NCI-H524 (cell line): ENCODE measurements at regions not wholly inside any gene's neighbourhood (a gene's known extent, or its start where the extent isn't known, plus 50 kb on each side); places are given as distances from the start of the nearest gene placed in this dataset.
"Not testable (repeated sequence)": the region's sequence is repeated elsewhere in the genome, so short reads cannot be mapped to it uniquely, and the experiment has no call there.

Experiments
- DNase-seq, 2 experiments: peaks; one replicate each; lab custom pipeline; 2025; lab: John Stamatoyannopoulos, UW

DNA sequence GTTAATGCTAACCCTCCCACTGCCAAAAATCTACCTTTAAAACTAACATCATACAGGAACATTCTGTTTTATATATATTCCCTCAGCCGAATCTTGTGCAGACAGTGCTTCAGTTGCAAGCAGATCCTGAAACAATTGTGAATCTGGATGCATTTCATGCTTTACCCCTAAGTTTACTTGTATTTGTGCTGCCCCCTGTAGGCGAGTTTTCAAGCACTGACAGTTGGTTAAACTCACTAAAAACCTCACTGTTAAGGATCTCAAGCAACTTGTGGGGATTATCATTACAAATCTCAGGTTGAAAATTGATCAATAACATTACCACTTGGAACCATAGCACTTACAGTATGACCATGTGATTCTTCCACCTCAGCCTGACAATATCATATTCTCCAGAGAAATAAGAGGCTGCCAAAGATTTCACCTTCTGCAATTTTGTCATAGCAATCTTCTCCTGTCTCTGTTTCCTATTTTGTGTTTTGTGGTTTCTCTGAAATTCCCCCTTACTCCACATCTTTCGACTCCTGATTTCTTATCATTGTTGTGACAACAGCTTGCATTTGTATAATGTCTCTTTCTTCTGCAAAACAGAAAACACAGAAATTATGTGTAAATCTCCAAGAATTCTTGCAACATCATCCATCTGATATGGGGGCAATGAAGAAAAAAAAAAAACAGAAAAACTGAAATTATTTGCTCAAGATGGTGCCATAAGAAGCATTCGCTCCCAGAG lies 354.6 kb upstream of the SETBP1 start:
- DNase-seq = peak; percentile 40 to 52

GRCh38 chr18:44331656-44332570 lies 348.8 kb upstream of the SETBP1 start:
- DNase-seq = no peak

DNA sequence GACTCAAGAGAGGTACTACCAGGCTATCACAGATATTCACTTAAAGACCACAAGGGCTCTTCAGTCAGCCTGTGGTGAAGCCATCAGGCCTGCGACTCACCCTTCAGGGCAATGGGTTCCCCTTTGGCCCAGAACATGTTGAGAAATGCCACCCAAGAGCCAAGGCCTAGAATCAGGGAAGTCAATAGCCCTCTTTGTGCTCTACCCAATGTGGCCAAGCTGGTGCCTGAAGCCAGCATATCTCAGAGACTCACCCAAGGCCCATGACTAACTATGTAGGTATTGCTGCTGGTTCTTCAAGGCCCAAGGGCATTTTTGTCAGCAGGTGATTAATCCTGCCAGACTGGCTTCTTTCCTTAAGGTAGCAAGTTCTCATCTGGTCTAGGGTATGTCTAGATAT lies 338.9 kb upstream of the SETBP1 start:
- DNase-seq = no peak

DNA sequence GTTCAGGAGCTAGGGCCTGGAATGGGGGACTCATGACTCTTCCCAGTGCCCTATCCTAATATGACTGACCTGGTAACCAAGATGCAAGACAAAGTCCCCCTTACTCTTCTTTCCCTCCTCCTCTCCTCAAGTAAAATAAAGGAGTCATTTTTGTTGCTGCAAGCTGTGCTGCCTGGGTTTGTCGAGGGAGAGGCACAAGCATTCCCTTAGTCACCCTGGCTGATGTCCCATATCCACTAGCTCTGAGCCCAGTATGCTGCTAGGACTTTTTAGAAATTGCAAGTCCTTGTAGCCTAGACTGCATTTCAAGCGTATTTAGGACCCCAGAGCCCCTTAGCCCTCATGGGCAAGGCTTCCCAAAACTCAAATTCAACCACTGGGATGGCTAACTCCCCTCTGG lies 338.5 kb upstream of the SETBP1 start:
- no peak for DNase-seq

DNA sequence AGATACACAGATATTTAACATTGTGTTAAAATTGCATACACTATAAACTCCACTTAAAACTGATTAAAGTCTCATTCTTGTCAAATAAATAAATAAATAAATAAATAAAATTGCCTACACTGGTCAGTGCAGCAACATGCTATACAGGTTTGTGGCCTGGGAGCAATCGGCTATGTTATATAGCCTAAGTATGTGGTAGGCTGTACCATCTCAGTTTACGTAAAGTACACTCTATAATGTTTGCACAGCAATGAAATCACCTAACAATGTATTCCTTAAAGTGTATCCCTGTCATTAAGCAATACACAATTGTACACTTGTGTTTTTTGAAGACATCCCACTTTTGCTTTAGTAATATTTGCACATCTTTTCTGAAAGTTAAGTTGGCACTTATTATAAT lies 337.7 kb upstream of the SETBP1 start:
- DNase-seq = no peak

- no peak for DNase-seq
These were observed 337.1 kb upstream of the SETBP1 start for GRCh38 chr18:44343570-44343969.

GRCh38 chr18:44356566-44357157 lies 324.0 kb upstream of the SETBP1 start:
- no peak for DNase-seq

GRCh38 chr18:44358402-44358801 lies 322.3 kb upstream of the SETBP1 start:
- DNase-seq = no peak

DNA sequence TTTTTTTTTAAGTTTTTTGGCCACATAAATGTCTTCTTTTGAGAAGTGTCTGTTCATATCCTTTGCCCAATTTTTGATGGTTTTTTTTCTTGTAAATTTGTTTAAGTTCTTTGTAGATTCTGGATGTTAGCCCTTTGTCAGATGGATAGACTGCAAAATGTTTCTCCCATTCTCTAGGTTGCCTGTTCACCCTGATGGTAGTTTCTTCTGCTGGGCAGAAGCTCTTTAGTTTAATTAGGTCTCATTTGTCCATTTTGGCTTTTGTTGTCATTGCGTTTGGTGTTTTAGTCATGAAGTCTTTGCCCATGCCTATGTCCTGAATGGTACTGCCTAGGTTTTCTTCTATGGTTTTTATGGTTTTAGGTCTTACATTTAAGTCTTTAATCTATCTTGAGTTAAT lies 320.9 kb upstream of the SETBP1 start:
- not testable (repeated sequence) for DNase-seq

DNA sequence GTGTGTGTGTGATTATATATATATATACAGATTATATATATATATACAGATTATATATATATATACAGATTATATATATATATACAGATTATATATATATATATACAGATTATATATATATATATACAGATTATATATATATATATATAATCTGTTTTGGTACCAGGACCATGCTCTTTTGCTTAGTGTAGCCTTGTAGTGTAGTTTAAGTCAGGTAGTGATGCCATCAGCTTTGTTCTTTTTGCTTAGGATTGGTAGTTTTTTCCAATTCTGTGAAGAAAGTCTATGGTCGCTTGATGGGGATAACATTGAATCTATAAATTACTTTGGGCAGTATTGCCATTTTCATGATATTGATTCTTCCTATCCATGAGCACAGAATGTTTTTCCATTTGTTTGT lies 318.5 kb upstream of the SETBP1 start:
- not testable (repeated sequence) for DNase-seq

GRCh38 chr18:44370861-44371260 lies 309.8 kb upstream of the SETBP1 start:
- no peak for DNase-seq

- DNase-seq = no peak
These were observed 305.7 kb upstream of the SETBP1 start for GRCh38 chr18:44374966-44375365.

DNA sequence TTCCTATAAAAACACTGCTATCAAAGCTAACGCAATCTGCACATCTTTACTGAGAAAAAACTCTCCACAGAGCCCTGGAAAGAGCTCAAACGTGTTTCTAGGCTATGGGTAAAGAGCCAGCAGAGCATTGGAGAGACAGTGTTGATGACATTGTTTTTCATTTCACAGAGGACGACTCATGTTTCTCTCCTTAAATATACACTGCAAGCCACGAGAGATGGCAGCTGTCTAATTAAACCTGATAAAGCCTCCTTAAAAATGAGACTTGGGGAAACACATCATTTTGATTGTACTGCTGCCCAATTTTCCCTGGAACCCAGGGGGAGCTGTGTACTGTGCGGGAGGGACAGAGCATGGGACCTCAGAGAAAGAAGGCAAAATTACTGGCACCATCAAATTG lies 294.3 kb upstream of the SETBP1 start:
- peak in 1 of 2 experiments; percentile 25 for DNase-seq

DNA sequence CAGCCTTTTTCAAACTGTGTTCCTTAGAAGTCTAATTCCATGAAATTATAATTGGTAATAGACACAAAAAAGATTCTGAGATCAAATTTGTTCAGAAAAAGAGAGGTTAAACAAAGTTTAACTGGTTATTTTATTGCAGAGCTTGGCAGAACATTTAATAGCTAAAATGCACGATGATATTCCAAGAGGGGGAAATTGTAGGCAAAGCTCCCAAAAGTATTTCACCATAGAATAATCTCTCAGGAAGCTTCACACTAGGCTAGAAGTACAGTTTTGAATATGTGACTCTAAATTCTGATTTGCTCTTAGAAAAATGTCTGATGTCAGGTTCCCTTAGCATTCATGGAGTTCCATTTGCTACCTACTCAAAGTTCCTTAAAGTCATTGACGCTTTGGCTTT lies 292.4 kb upstream of the SETBP1 start:
- DNase-seq = no peak

DNA sequence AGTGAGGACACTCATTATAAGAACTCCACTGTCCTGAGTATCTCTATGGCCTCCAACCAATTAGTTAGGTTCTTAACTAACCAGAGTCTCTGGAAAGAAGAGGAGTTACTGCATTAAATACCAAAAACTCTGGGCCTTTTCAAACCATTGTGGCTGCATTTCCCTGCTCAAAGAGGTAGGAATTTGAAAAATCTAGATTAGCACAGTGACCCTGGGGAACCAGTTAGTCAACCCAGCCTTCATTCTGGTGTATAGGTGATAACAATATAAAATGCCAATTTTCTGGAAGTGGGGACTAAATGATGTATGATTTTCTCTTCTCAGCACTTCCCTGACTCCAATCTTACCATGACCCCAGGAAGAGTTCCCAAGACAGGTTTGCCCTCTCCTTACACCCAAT lies 287.8 kb upstream of the SETBP1 start:
- DNase-seq = no peak

- DNase-seq = no peak
These were observed 287.3 kb upstream of the SETBP1 start for GRCh38 chr18:44393406-44393805.

DNA sequence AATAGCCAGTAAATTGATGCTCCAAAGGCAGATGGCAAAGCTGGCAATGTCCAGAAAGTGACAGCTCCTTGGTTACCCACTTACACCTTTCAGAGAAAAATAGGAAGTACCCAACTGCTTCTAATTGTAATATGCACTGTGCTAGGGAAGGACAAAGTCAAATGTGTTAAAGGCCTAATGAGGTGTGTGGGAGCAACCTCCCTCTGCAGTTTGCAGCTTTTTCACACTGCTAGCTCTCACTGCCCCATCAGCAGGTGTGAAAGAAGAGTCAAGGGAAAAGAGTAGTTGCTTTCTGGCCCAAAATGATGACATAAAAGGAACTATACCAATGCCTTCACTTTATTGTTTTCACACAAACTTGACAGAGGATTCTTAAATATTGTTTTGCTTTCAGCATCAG lies 284.1 kb upstream of the SETBP1 start:
- no peak for DNase-seq

GRCh38 chr18:44409071-44409470 lies 271.6 kb upstream of the SETBP1 start:
- DNase-seq = no peak

- DNase-seq = no peak
These were observed 271.2 kb upstream of the SETBP1 start for GRCh38 chr18:44409515-44409914.

GRCh38 chr18:44410740-44411139 lies 269.9 kb upstream of the SETBP1 start:
- no peak for DNase-seq

DNA sequence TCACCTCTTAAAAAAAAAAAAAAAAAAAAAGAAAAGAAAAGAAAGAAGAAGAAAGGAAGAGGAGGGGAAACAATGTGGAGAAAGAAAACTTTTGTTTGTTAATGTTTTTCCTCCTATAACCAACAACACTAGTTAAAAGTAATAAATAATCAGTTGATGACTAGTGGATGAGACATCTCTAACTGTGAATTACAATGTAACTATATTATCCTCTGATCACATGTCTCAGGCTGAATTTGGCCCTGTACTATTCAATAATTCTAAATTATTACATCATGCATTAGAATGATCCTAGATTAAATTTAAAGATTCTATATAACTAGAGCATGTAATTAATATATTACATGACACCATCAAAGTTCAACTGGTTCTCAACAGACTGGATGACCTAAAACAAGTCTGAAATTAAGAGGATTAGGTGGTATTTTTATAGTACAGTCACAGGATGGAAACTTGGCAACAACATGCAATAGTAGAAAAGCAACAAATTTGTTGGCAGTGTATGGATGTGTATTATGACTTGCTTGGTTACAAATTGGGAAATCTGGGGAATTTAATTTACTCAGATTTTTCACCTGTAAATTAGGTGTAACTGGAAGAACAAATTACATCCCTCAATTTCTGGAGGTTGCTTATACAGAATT lies 269.3 kb upstream of the SETBP1 start:
- no peak for DNase-seq

DNA sequence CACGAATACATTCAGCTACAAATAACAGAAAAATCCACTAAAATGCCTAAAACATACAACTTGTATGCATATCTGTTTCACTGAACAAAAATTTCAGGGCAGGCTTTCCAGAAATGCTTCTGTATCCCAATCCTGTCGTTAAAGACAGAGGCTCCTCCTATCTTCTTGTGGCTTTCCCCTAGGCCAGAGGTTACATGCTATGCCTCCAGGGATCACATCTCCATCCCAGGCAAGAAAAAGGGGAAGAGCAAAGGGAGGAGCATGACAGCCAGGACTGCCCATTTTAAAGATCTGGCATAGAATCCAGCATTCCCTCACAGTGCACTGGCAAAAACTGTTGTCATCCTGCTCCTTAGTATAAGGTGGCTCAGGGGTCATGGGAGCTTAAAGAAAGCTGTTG lies 268.7 kb upstream of the SETBP1 start:
- DNase-seq = no peak
